GM23248 (cell line): ENCODE measurements at regions not wholly inside any gene's neighbourhood (a gene's known extent, or its start where the extent isn't known, plus 50 kb on each side); places are given as distances from the start of the nearest gene placed in this dataset.

ENCODE experiments used
- DNase-seq: peaks from one replicate; pipeline ENCODE4 v3.0.0-alpha.2; 2015
- H2AFZ ChIP-seq: fragments of 200-600 bp; sonication (generic); 2 replicates; pipeline ENCODE4 v1.6.1; 2016; ENCODE audit warnings: antibody characterized with exemption
- H3F3A ChIP-seq: fragments of 200-600 bp; sonication (generic); 2 replicates; pipeline ENCODE4 v1.6.1; 2016; ENCODE audit warnings: mild to moderate bottlenecking, antibody characterized with exemption, mixed run types; ENCODE audit not compliant: insufficient read depth
- H3K27ac ChIP-seq: fragments of 200-600 bp; sonication (generic); 2 replicates; pipeline ENCODE4 v1.5.1; 2016; ENCODE audit warnings: mild to moderate bottlenecking
- H3K27me3 ChIP-seq: fragments of 200-600 bp; sonication (generic); replicated peaks from 2 replicates; pipeline ENCODE4 v1.6.1; 2016; ENCODE audit warnings: mild to moderate bottlenecking; ENCODE audit not compliant: insufficient read depth
- H3K36me3 ChIP-seq: fragments of 200-600 bp; sonication (generic); 2 replicates; pipeline ENCODE4 v1.6.1; 2016; ENCODE audit warnings: low read depth, mild to moderate bottlenecking
- H3K4me1 ChIP-seq: fragments of 200-600 bp; sonication (generic); 2 replicates; pipeline ENCODE4 v1.6.1; 2016; ENCODE audit warnings: mild to moderate bottlenecking; ENCODE audit not compliant: insufficient read depth
- H3K4me2 ChIP-seq: fragments of 200-600 bp; sonication (generic); one replicate; pipeline ENCODE4 v1.6.1; 2016; ENCODE audit warnings: mild to moderate bottlenecking; ENCODE audit not compliant: unreplicated experiment
- H3K4me3 ChIP-seq: fragments of 200-600 bp; sonication (generic); 2 replicates; pipeline ENCODE4 v1.5.1; 2016; ENCODE audit warnings: mild to moderate bottlenecking
- H3K79me2 ChIP-seq: fragments of 200-600 bp; sonication (generic); 2 replicates; pipeline ENCODE4 v1.6.1; 2016; ENCODE audit warnings: mild to moderate bottlenecking; ENCODE audit not compliant: insufficient read depth
- H3K9ac ChIP-seq: fragments of 200-600 bp; sonication (generic); 2 replicates; pipeline ENCODE4 v1.6.1; 2016; ENCODE audit warnings: mild to moderate bottlenecking
- H3K9me2 ChIP-seq: fragments of 200-600 bp; sonication (generic); 2 replicates; pipeline ENCODE4 v1.6.1; 2016; ENCODE audit warnings: mixed run types, mild to moderate bottlenecking, moderate library complexity; ENCODE audit not compliant: insufficient read depth
- H3K9me3 ChIP-seq: fragments of 200-600 bp; sonication (generic); one replicate; pipeline ENCODE4 v1.6.1; 2017; ENCODE audit warnings: low read depth
- H4K20me1 ChIP-seq: fragments of 200-600 bp; sonication (generic); 2 replicates; pipeline ENCODE4 v1.6.0; 2016; ENCODE audit not compliant: insufficient read depth
- EZH2 ChIP-seq: fragments of 200-600 bp; sonication (generic); IDR thresholded peaks from 2 replicates; pipeline ENCODE4 v1.6.1; 2018; ENCODE audit warnings: antibody characterized with exemption, mild to moderate bottlenecking; ENCODE audit not compliant: insufficient read depth, poor library complexity, severe bottlenecking
- EZH2phosphoT487 ChIP-seq: fragments of 200-600 bp; sonication (generic); IDR thresholded peaks from 2 replicates; pipeline ENCODE4 v1.6.1; 2018; ENCODE audit warnings: antibody characterized with exemption, moderate library complexity, mild to moderate bottlenecking, low read depth; ENCODE audit not compliant: insufficient read depth
- WGBS, 2 experiments: methylation state at CpG; one replicate each; pipeline ENCODE4 v1.1.6; 2015 to 2017; ENCODE audit warnings: low lambda C conversion rate in 2 of 2, low coverage in 1 of 2; ENCODE audit errors: missing lambda C conversion rate in 2 of 2; 5-methylcytosine and 5-hydroxymethylcytosine counted together
- in situ Hi-C: fragments of 300-500 bp; cut with MboI; formaldehyde crosslinking; loops from 2 replicates; pipeline ENCODE4 v1.15.0; 2020

GRCh38 chr2:129299756-129300155 is 679.7 kb upstream of the RAB6C start:
- H3F3A ChIP-seq: no peaks in the 10 kb centered on the region
- H3K9me2 ChIP-seq: no peaks in the 10 kb centered on the region
- no peak overlapping the region for H3K9ac ChIP-seq
- no peak overlapping the region for H3K4me3 ChIP-seq
- 37 to 49% methylated on average over 7 to 8 of the region's 8 CpGs for WGBS, 2 experiments
- H3K27ac ChIP-seq: no peak overlapping the region
- no peaks in the 10 kb centered on the region for H3K9me3 ChIP-seq
- no peaks in the 10 kb centered on the region for H3K27me3 ChIP-seq
- H3K4me2 ChIP-seq: no peak overlapping the region
- no peaks in the 10 kb centered on the region for H3K4me1 ChIP-seq
- no peaks in the 10 kb centered on the region for H3K79me2 ChIP-seq
- DNase-seq: no peak
- H4K20me1 ChIP-seq: no peaks in the 10 kb centered on the region
- TF ChIP-seq EZH2phosphoT487 (no peak), EZH2 (no peak)
- H2AFZ ChIP-seq: no peak overlapping the region
- no peaks in the 10 kb centered on the region for H3K36me3 ChIP-seq
- in situ Hi-C loops: no loop called here

GRCh38 chr2:129300456-129300855 is 679.0 kb upstream of the RAB6C start:
- Histone ChIP-seq H3K4me2 (no peak overlapping the region), H3K27me3 (no peaks in the 10 kb centered on the region), H3K4me3 (no peak overlapping the region), H3K79me2 (no peaks in the 10 kb centered on the region), H4K20me1 (no peaks in the 10 kb centered on the region), H3K27ac (no peak overlapping the region), H3K9me3 (no peaks in the 10 kb centered on the region), H3K4me1 (no peaks in the 10 kb centered on the region), H3K36me3 (no peaks in the 10 kb centered on the region), H3K9me2 (no peaks in the 10 kb centered on the region), H3F3A (no peaks in the 10 kb centered on the region), H3K9ac (no peak overlapping the region), H2AFZ (no peak overlapping the region)
- in situ Hi-C loops: no loop called here
- no peak for DNase-seq
- WGBS, 2 experiments: 55 to 57% methylated on average over 8 to 9 of the region's 9 CpGs
- no peak for TF ChIP-seq EZH2phosphoT487
- TF ChIP-seq EZH2: no peak

- Histone ChIP-seq H3K36me3 (no peaks in the 10 kb centered on the region), H3K79me2 (no peaks in the 10 kb centered on the region), H3K27me3 (no peaks in the 10 kb centered on the region), H3K4me3 (no peak overlapping the region), H4K20me1 (no peaks in the 10 kb centered on the region), H3K27ac (no peak overlapping the region), H3K9ac (no peak overlapping the region), H3K4me1 (no peaks in the 10 kb centered on the region), H3F3A (no peaks in the 10 kb centered on the region), H3K9me2 (no peaks in the 10 kb centered on the region), H3K4me2 (no peak overlapping the region), H2AFZ (no peak overlapping the region), H3K9me3 (no peaks in the 10 kb centered on the region)
- peak; percentile 4 for DNase-seq
- TF ChIP-seq EZH2phosphoT487 (no peak), EZH2 (no peak)
- WGBS, 2 experiments: 0 to 1% methylated on average over 5 of the region's 5 CpGs
- in situ Hi-C loops: no loop called here
These were observed 678.0 kb upstream of the RAB6C start for GRCh38 chr2:129301431-129301913.

GRCh38 chr2:129302106-129302505 is 677.4 kb upstream of the RAB6C start:
- Histone ChIP-seq H3K4me3 (no peak overlapping the region), H3K79me2 (no peaks in the 10 kb centered on the region), H2AFZ (no peak overlapping the region), H3F3A (no peaks in the 10 kb centered on the region), H3K36me3 (no peaks in the 10 kb centered on the region), H3K4me1 (no peaks in the 10 kb centered on the region), H3K27me3 (no peaks in the 10 kb centered on the region), H3K9me2 (no peaks in the 10 kb centered on the region), H3K9me3 (no peaks in the 10 kb centered on the region), H4K20me1 (no peaks in the 10 kb centered on the region), H3K27ac (no peak overlapping the region), H3K4me2 (no peak overlapping the region), H3K9ac (no peak overlapping the region)
- in situ Hi-C loops: no loop called here
- 8 to 10% methylated on average over 6 of the region's 6 CpGs for WGBS, 2 experiments
- no peak for TF ChIP-seq EZH2phosphoT487
- no peak for TF ChIP-seq EZH2
- no peak for DNase-seq

GRCh38 chr2:129302561-129303183 is 676.8 kb upstream of the RAB6C start:
- Histone ChIP-seq H4K20me1 (no peaks in the 10 kb centered on the region), H2AFZ (no peak overlapping the region), H3K4me1 (no peaks in the 10 kb centered on the region), H3K9me3 (no peaks in the 10 kb centered on the region), H3K36me3 (no peaks in the 10 kb centered on the region), H3K27me3 (no peaks in the 10 kb centered on the region), H3K27ac (no peak overlapping the region), H3K4me3 (no peak overlapping the region), H3K4me2 (no peak overlapping the region), H3K9ac (no peak overlapping the region), H3K79me2 (no peaks in the 10 kb centered on the region), H3K9me2 (no peaks in the 10 kb centered on the region), H3F3A (no peaks in the 10 kb centered on the region)
- in situ Hi-C loops: no loop called here
- TF ChIP-seq EZH2phosphoT487 (no peak), EZH2 (no peak)
- DNase-seq: no peak
- WGBS, 2 experiments: 7 to 8% methylated on average over 6 of the region's 6 CpGs
